SK-N-SH (cell line): ENCODE measurements at regions not wholly inside any gene's neighbourhood (a gene's known extent, or its start where the extent isn't known, plus 50 kb on each side); places are given as distances from the start of the nearest gene placed in this dataset.

ENCODE experiments used
- CHD2 ChIP-seq: fragments of 150-350 bp; IDR thresholded peaks from 2 replicates; pipeline ENCODE4 v1.6.1; 2018; ENCODE audit warnings: low read length; ENCODE audit not compliant: partially characterized antibody
- CTCF ChIP-seq: fragments of 200-600 bp; sonication (generic); IDR thresholded peaks from 2 replicates; pipeline ENCODE4 v1.6.1; 2017; ENCODE audit warnings: antibody characterized with exemption, mild to moderate bottlenecking, moderate library complexity
- ELF1 ChIP-seq: IDR thresholded peaks from 2 replicates; pipeline ENCODE4 v1.4.0; 2012
- EP300 ChIP-seq, 2 experiments: IDR thresholded peaks; 2 replicates each; pipeline versions ENCODE4 v1.4.0 to v1.6.1; 2012; ENCODE audit warnings: borderline replicate concordance in 1 of 2, low read depth in 1 of 2, low read length in 1 of 2
- FOSL2 ChIP-seq: IDR thresholded peaks from 2 replicates; pipeline ENCODE4 v1.4.0; 2012; ENCODE audit warnings: low read depth, mild to moderate bottlenecking, moderate library complexity, borderline replicate concordance
- NFIC ChIP-seq: IDR thresholded peaks from 2 replicates; pipeline ENCODE4 v1.4.0; 2012; ENCODE audit warnings: borderline replicate concordance
- POLR2AphosphoS5 ChIP-seq: IDR thresholded peaks from 2 replicates; pipeline ENCODE4 v1.6.1; 2012; ENCODE audit warnings: low read depth, low read length
- RAD21 ChIP-seq: IDR thresholded peaks from 2 replicates; pipeline ENCODE4 v1.6.1; 2012; ENCODE audit warnings: mild to moderate bottlenecking, low read length
- RCOR1 ChIP-seq: fragments of 150-350 bp; IDR thresholded peaks from 2 replicates; pipeline ENCODE4 v1.6.1; 2017; ENCODE audit warnings: antibody characterized with exemption, low read length
- SIN3A ChIP-seq: IDR thresholded peaks from 2 replicates; pipeline ENCODE4 v1.6.1; 2012; ENCODE audit warnings: low read depth, mild to moderate bottlenecking, low read length, moderate library complexity, borderline replicate concordance
- TCF12 ChIP-seq: IDR thresholded peaks from 2 replicates; pipeline ENCODE4 v1.4.0; 2012
- TF ChIP-seq, protein P1 (sequence below): IDR thresholded peaks from 2 replicates; pipeline ENCODE4 v1.6.1; 2012; ENCODE audit warnings: mild to moderate bottlenecking, low read depth, low read length, moderate library complexity
- TF ChIP-seq, protein P2 (sequence below): IDR thresholded peaks from 2 replicates; pipeline ENCODE4; 2012
- TF ChIP-seq, protein P3 (sequence below): IDR thresholded peaks from 2 replicates; pipeline ENCODE4 v1.4.0; 2012; ENCODE audit warnings: low read depth, borderline replicate concordance

DNA sequence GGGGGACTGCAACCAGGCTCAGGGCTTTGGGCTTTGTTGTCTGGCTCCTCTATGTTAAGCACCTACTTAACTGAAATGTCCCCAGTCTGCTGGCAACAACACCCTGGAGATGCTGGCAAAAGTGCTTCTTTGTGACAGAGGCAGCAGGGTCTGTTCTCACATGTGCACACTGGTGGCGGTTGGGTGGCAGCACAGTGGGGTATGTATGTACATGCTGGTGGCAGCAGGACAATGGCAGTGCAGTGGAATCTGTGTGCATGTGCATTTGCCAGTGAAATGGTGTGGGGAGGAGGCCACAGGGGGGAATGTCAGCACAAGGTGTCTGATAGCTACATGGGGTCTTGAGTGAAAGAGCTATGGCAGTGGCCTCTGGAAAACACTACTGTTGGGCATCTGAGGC is 830.3 kb downstream of the DIPK2A start:
- TF ChIP-seq, protein P1, sequence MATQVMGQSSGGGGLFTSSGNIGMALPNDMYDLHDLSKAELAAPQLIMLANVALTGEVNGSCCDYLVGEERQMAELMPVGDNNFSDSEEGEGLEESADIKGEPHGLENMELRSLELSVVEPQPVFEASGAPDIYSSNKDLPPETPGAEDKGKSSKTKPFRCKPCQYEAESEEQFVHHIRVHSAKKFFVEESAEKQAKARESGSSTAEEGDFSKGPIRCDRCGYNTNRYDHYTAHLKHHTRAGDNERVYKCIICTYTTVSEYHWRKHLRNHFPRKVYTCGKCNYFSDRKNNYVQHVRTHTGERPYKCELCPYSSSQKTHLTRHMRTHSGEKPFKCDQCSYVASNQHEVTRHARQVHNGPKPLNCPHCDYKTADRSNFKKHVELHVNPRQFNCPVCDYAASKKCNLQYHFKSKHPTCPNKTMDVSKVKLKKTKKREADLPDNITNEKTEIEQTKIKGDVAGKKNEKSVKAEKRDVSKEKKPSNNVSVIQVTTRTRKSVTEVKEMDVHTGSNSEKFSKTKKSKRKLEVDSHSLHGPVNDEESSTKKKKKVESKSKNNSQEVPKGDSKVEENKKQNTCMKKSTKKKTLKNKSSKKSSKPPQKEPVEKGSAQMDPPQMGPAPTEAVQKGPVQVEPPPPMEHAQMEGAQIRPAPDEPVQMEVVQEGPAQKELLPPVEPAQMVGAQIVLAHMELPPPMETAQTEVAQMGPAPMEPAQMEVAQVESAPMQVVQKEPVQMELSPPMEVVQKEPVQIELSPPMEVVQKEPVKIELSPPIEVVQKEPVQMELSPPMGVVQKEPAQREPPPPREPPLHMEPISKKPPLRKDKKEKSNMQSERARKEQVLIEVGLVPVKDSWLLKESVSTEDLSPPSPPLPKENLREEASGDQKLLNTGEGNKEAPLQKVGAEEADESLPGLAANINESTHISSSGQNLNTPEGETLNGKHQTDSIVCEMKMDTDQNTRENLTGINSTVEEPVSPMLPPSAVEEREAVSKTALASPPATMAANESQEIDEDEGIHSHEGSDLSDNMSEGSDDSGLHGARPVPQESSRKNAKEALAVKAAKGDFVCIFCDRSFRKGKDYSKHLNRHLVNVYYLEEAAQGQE, result no peak
- TF ChIP-seq CTCF (no peak), CHD2 (no peak), EP300 (IDR thresholded peaks at IDR 0.05; ENCODE audit: borderline replicate concordance in 1 of 2, low read depth in 1 of 2, low read length in 1 of 2) (no peak), SIN3A (no peak), RAD21 (no peak), POLR2AphosphoS5 (no peak), NFIC (no peak), TCF12 (no peak), ELF1 (no peak), FOSL2 (no peak), RCOR1 (no peak)
- TF ChIP-seq, protein P2, sequence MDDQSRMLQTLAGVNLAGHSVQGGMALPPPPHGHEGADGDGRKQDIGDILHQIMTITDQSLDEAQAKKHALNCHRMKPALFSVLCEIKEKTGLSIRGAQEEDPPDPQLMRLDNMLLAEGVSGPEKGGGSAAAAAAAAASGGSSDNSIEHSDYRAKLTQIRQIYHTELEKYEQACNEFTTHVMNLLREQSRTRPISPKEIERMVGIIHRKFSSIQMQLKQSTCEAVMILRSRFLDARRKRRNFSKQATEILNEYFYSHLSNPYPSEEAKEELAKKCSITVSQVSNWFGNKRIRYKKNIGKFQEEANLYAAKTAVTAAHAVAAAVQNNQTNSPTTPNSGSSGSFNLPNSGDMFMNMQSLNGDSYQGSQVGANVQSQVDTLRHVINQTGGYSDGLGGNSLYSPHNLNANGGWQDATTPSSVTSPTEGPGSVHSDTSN, result no peak
- TF ChIP-seq, protein P3, sequence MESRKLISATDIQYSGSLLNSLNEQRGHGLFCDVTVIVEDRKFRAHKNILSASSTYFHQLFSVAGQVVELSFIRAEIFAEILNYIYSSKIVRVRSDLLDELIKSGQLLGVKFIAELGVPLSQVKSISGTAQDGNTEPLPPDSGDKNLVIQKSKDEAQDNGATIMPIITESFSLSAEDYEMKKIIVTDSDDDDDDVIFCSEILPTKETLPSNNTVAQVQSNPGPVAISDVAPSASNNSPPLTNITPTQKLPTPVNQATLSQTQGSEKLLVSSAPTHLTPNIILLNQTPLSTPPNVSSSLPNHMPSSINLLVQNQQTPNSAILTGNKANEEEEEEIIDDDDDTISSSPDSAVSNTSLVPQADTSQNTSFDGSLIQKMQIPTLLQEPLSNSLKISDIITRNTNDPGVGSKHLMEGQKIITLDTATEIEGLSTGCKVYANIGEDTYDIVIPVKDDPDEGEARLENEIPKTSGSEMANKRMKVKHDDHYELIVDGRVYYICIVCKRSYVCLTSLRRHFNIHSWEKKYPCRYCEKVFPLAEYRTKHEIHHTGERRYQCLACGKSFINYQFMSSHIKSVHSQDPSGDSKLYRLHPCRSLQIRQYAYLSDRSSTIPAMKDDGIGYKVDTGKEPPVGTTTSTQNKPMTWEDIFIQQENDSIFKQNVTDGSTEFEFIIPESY, result no peak
